Psoas muscle (tissue), 7 donors: ENCODE measurements at regions not wholly inside any gene's neighbourhood (a gene's known extent, or its start where the extent isn't known, plus 50 kb on each side); places are given as distances from the start of the nearest gene placed in this dataset.

Experiments used
- ATAC-seq, 4 donors: fragments of 200-7000 bp; cut with Tn5 transposase; one replicate each; pipeline ENCODE4 v1.9.1; 2020; ENCODE audit warnings: moderate library complexity in 3 of 4, mild to moderate bottlenecking in 2 of 4
- DNase-seq, 2 donors: peaks; one replicate each; pipeline ENCODE4 v3.0.0-alpha.2; 2020
- H3K27ac ChIP-seq: fragments of 200-600 bp; one replicate; pipeline ENCODE4 v1.8.0; 2022
- H3K27me3 ChIP-seq, 3 donors: fragments of 200-600 bp in 1 of 3; one replicate each; pipeline versions ENCODE4 v1.6.1 to v1.8.0; 2013 to 2022; ENCODE audit warnings: low read length in 2 of 3, mild to moderate bottlenecking in 2 of 3, moderate library complexity in 1 of 3; ENCODE audit not compliant: insufficient read depth in 3 of 3
- H3K36me3 ChIP-seq, 2 donors: fragments of 200-600 bp in 1 of 2; one replicate each; pipeline versions ENCODE4 v1.6.1 to v1.8.0; 2013 to 2022; ENCODE audit warnings: low read depth in 1 of 2, mild to moderate bottlenecking in 1 of 2, moderate library complexity in 1 of 2; ENCODE audit not compliant: insufficient read depth in 1 of 2
- H3K4me1 ChIP-seq: fragments of 200-600 bp; one replicate; pipeline ENCODE4 v1.8.0; 2022
- H3K4me3 ChIP-seq: fragments of 200-600 bp; one replicate; pipeline ENCODE4 v1.8.0; 2022; ENCODE audit warnings: mild to moderate bottlenecking
- H3K9me3 ChIP-seq: fragments of 200-600 bp; one replicate; pipeline ENCODE4 v1.8.0; 2022
- WGBS, 3 donors: extraction: QIAGEN DNeasy Blood & Tissue Kit; methylation state at CpG; one replicate each; pipeline versions ENCODE4 v1.1.6 to v1.1.7; 2013; 5-methylcytosine and 5-hydroxymethylcytosine counted together
- intact Hi-C, 2 donors: fragments of 100-400 bp; cut with DNase I; formaldehyde crosslinking; loops; one replicate each; pipeline versions ENCODE4 v1.11.0 to v1.14.2; 2022
- TF ChIP-seq, protein P1 (sequence below): fragments of 200-600 bp; IDR thresholded peaks from one replicate; pipeline ENCODE4 v1.8.0; 2022; ENCODE audit warnings: antibody characterized with exemption
- donor health status: healthy with polysubstance abuse.
- donor health status: DM: no; HTN: no; CAD: no; lungs with moderate emphysema.
- donor health status: Bipolar disorder and iron deficiency.
- donor health status: healthy.
- donor health status: DM: yes; HTN: yes; CAD: no.
- donor health status: DM: no; HTN: no; CAD: no.
- donor health status: DM: yes; HTN: yes; CAD: no.

DNA sequence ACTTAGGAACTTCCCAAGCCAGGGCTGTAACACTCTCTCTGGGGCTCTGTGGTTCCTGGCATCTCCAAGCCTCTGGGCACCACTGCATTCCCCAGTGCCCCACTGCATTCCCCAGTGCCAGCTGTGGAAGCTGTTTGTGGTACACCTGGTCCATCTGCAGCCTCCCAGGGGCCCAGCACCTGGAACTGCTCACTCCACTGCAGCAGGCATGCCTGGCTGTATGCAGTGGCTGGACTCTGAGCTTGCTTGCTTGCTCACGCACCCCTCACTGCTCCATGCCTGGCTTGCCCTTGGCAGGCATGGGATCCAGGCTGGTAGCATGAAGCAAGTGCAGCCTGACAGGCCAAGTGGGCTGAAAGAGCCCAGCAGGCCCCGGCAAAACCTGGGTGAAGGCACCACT, 512.1 kb downstream of the SQOR start:
- DNase-seq (peak in 1 of 2 donors; percentile 38), ATAC-seq (no peak)
- intact Hi-C loops, result no loop called here
- Histone ChIP-seq H3K4me1 (no peaks in the 10 kb centered on the region), H3K36me3 (no peaks in the 10 kb centered on the region), H3K27me3 (no peaks in the 10 kb centered on the region), H3K9me3 (peaks cover 4% of the 10 kb centered on the region), H3K4me3 (no peak overlapping the region), H3K27ac (no peak overlapping the region)
- TF ChIP-seq, protein P1, sequence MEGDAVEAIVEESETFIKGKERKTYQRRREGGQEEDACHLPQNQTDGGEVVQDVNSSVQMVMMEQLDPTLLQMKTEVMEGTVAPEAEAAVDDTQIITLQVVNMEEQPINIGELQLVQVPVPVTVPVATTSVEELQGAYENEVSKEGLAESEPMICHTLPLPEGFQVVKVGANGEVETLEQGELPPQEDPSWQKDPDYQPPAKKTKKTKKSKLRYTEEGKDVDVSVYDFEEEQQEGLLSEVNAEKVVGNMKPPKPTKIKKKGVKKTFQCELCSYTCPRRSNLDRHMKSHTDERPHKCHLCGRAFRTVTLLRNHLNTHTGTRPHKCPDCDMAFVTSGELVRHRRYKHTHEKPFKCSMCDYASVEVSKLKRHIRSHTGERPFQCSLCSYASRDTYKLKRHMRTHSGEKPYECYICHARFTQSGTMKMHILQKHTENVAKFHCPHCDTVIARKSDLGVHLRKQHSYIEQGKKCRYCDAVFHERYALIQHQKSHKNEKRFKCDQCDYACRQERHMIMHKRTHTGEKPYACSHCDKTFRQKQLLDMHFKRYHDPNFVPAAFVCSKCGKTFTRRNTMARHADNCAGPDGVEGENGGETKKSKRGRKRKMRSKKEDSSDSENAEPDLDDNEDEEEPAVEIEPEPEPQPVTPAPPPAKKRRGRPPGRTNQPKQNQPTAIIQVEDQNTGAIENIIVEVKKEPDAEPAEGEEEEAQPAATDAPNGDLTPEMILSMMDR, result no peak
- WGBS, 3 donors, result 76 to 88% (median 85%) methylated on average over 2 of the region's 2 CpGs

DNA sequence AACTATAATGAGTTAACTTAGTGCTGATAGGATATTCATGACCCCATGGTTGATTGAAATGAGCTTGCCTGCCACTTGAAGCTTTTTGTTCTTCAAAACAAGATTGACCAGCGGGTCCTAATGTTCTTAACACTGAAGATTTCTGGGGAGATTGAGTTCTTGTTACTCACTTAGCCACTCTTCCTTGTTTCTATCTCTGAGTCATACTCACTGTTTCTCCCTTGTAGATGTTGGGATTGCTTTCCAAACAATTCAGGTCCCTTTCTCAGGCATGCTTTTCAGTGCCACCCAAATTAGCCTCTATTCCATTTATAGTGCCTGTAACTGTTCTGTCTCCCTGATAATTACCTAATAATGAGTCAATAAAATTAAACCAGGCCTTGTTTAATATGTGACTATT, 517.0 kb downstream of the SQOR start:
- no peaks in the 10 kb centered on the region for H3K4me1 ChIP-seq
- no peaks in the 10 kb centered on the region for H3K27me3 ChIP-seq
- no peak overlapping the region for H3K4me3 ChIP-seq
- no peaks in the 10 kb centered on the region for H3K9me3 ChIP-seq
- no peaks in the 10 kb centered on the region for H3K36me3 ChIP-seq
- TF ChIP-seq, protein P1, result no peak
- intact Hi-C loops, result no loop called here
- WGBS, 3 donors, result 79 to 86% (median 83%) methylated on average over 1 of the region's 1 CpG
- ATAC-seq (no peak), DNase-seq (no peak)
- H3K27ac ChIP-seq, result no peak overlapping the region

DNA sequence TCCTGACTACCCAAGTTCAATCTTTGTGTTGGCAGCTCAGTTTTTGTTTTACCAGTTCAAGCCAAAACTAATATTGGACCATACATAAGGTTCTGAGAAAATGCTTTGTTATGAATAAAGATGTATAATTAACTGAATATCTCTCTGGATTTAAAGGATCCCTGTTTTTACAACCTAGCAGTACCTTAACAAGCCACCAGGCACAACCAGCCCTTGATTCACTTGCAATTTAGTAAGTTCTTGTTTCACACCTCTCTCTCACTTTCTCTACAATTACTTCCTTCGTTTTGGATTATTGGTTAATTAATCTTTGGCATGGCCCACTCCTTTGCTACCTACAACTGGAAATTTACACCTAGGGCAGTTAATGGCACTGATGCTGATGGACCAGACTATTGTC, 531.9 kb downstream of the SQOR start:
- no peak overlapping the region for H3K4me3 ChIP-seq
- peaks cover 24% of the 10 kb centered on the region for H3K9me3 ChIP-seq
- intact Hi-C loops, result no loop called here
- no peaks in the 10 kb centered on the region for H3K36me3 ChIP-seq
- 24 to 32% (median 32%) methylated on average over 1 of the region's 1 CpG for WGBS, 3 donors
- no peak overlapping the region for H3K27ac ChIP-seq
- H3K4me1 ChIP-seq, result no peaks in the 10 kb centered on the region
- DNase-seq, result no peak
- no peaks in the 10 kb centered on the region for H3K27me3 ChIP-seq
- TF ChIP-seq, protein P1, result no peak
- ATAC-seq, result no peak

DNA sequence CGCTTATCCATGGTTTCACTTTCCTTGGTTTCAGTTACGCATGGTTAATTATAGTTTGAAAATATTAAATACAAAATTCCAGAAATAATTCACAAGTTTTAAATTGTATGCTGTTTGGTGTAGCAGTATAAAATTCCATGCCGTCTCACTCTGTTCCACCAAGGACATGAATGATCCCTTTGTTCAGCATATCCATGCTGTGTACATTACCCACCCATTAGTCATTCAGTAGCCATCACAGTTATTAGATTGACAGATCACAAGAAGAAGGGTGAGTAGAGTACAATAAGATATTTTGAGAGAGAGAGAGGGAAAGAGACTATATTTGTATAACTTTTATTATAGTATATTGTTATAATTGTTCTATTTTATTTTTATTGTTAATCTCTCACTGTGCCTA, 535.5 kb downstream of the SQOR start:
- ATAC-seq (no peak), DNase-seq (no peak)
- no peak overlapping the region for H3K4me3 ChIP-seq
- intact Hi-C loops, result no loop called here
- peaks cover 14% of the 10 kb centered on the region for H3K9me3 ChIP-seq
- no peak overlapping the region for H3K27ac ChIP-seq
- WGBS, 3 donors, result 85 to 88% (median 87%) methylated on average over 3 of the region's 3 CpGs
- TF ChIP-seq, protein P1, result no peak
- no peaks in the 10 kb centered on the region for H3K4me1 ChIP-seq
- no peaks in the 10 kb centered on the region for H3K27me3 ChIP-seq
- no peaks in the 10 kb centered on the region for H3K36me3 ChIP-seq

DNA sequence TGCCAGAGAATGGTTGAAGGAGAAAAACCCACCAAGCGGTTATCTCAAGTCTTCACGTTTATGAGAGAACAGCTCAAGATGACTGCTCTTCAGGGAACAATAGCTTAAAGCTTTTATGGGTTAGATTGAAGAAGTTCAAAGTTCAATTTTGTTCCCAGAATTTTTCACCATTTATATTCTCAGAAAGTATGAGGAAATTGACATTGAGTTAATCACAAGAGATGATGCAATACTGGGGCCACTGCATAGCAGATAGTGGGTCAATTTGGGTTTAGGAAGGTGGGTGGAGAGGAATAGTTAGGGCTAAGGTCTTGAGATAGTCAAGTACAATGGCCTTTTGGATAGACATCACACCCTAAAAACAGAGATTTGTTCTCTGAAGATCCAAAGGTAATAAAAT, 539.3 kb downstream of the SQOR start:
- H3K9me3 ChIP-seq, result peaks cover 14% of the 10 kb centered on the region

More for the DNA sequence above, 539.3 kb downstream of the SQOR start:
- intact Hi-C loops, result no loop called here
- H3K27me3 ChIP-seq, result no peaks in the 10 kb centered on the region
- no peak overlapping the region for H3K27ac ChIP-seq
- no peaks in the 10 kb centered on the region for H3K4me1 ChIP-seq
- no peak for ATAC-seq
- H3K36me3 ChIP-seq, result no peaks in the 10 kb centered on the region
- no peak for DNase-seq
- TF ChIP-seq, protein P1, result no peak
- H3K4me3 ChIP-seq, result no peak overlapping the region
- 81 to 91% (median 83%) methylated on average over 2 of the region's 2 CpGs for WGBS, 3 donors
